ENCODE measurements at regions not wholly inside any gene's neighbourhood (a gene's known extent, or its start where the extent isn't known, plus 50 kb on each side); places are given as distances from the start of the nearest gene placed in this dataset.

DNA sequence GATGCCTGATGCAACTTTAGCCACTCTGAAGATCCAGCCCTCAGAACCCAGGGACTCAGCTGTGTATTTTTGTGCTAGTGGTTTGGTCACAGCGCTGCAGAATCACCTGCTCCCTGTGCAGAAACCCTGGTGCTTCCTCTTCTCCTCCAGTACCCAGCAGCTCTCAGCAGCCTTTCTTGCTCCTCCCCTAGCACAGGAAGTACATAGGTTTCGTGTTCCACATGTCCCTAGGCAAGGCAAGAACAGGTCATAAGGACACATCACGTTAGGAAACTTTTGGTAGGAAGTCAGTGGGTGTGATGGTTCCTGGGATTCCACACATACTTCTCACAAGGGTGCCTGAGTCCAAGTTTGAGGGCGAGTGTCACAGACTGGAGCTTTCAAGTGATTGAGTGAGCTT, 167.9 kb upstream of the PRSS1 start (continued):
- TF ChIP-seq, protein P1, sequence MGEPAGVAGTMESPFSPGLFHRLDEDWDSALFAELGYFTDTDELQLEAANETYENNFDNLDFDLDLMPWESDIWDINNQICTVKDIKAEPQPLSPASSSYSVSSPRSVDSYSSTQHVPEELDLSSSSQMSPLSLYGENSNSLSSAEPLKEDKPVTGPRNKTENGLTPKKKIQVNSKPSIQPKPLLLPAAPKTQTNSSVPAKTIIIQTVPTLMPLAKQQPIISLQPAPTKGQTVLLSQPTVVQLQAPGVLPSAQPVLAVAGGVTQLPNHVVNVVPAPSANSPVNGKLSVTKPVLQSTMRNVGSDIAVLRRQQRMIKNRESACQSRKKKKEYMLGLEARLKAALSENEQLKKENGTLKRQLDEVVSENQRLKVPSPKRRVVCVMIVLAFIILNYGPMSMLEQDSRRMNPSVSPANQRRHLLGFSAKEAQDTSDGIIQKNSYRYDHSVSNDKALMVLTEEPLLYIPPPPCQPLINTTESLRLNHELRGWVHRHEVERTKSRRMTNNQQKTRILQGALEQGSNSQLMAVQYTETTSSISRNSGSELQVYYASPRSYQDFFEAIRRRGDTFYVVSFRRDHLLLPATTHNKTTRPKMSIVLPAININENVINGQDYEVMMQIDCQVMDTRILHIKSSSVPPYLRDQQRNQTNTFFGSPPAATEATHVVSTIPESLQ (CRISPR knock-in tag; conservative IDR thresholded peaks at IDR 0.05): no peak
- TF ChIP-seq NCOR1 (IDR thresholded peaks at IDR 0.05; ENCODE audit: borderline replicate concordance, low read length): no peak
- TF ChIP-seq PHF20 (CRISPR knock-in tag; IDR thresholded peaks at IDR 0.05): no peak

DNA sequence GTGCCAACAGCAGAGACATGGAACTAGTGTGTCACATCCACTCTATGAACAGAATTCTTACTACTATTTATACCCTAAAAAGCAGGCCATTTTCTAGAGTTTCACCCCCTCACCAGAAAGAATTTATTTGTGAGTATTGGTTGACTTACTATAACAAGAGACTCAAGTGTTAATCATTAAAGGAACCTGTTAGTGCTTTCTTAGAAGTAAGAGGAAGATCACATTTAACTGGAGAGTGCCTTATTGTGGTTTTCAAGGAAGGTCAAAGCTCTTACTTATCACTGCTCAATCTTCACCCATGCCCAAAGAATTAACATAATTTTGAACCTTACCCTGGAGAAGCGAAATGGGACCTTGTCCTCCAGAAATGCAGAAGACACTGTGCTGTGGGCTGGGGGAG, 169.3 kb upstream of the PRSS1 start:
- in situ Hi-C loops (cut with HindIII; ENCODE audit: extremely low pct_ligation_motif_present, low pct_unique_long_range_greater_than_20kb): no loop called here
- ChIA-PET POLR2A (no interaction called here), CTCF (ENCODE audit: low intra/inter-chr PET ratio, low total read pairs) (no interaction called here)
- 0% methylated on average over 1 of the region's 1 CpG for WGBS (ENCODE audit: low lambda C conversion rate)
- Histone ChIP-seq H3K9ac (ENCODE audit: insufficient read depth, low read depth, low read length) (no peak overlapping the region), H3K27ac (ENCODE audit: extremely low read length, insufficient read depth, low read length) (no peak overlapping the region), H4K20me1 (ENCODE audit: insufficient read depth, low read length) (no peaks in the 10 kb centered on the region), H3K4me2 (ENCODE audit: low read depth, low read length) (no peak overlapping the region), H3K9me3 (ENCODE audit: low read length) (no peaks in the 10 kb centered on the region), H3K36me3 (replicated peaks in 1 of 2; ENCODE audit: control insufficient read depth in 1 of 2, insufficient read depth in 2 of 2, low read length in 2 of 2) (no peaks in the 10 kb centered on the region), H2AFZ (ENCODE audit: low read length) (no peak overlapping the region), H3K4me3 (replicated peaks in 1 of 3; ENCODE audit: insufficient read depth in 1 of 3, low read depth in 2 of 3, low read length in 3 of 3) (no peak overlapping the region), H3K27me3 (ENCODE audit: control insufficient read depth in 1 of 2, insufficient read depth in 2 of 2, low read length in 2 of 2) (0 out of 5 replicates have a peak, but pooled peaks cover 0 to 5% of the 10 kb centered on the region in 2 experiments), H3K79me2 (ENCODE audit: insufficient read depth, low read length) (no peaks in the 10 kb centered on the region), H3K4me1 (ENCODE audit: insufficient read depth, low read length) (no peaks in the 10 kb centered on the region)
- BruUV-seq (replicated peaks): no TSS peak
- FAIRE-seq (no peak), ATAC-seq (no peak), DNase-seq (ENCODE audit: low spot score) (no peak)
- TF ChIP-seq HDAC1 (CRISPR knock-in tag; IDR thresholded peaks at IDR 0.05) (no peak), NFYC (CRISPR knock-in tag; IDR thresholded peaks at IDR 0.05) (no peak), HOXA7 (CRISPR knock-in tag; IDR thresholded peaks at IDR 0.05) (no peak), REL (CRISPR knock-in tag; conservative IDR thresholded peaks at IDR 0.05) (no peak), ZSCAN22 (CRISPR knock-in tag; IDR thresholded peaks at IDR 0.05) (no peak), NPAS2 (CRISPR knock-in tag; IDR thresholded peaks at IDR 0.05; ENCODE audit: borderline replicate concordance) (no peak), FOXC1 (CRISPR knock-in tag; IDR thresholded peaks at IDR 0.05; ENCODE audit: borderline replicate concordance) (no peak)
- TF ChIP-seq, protein P2, sequence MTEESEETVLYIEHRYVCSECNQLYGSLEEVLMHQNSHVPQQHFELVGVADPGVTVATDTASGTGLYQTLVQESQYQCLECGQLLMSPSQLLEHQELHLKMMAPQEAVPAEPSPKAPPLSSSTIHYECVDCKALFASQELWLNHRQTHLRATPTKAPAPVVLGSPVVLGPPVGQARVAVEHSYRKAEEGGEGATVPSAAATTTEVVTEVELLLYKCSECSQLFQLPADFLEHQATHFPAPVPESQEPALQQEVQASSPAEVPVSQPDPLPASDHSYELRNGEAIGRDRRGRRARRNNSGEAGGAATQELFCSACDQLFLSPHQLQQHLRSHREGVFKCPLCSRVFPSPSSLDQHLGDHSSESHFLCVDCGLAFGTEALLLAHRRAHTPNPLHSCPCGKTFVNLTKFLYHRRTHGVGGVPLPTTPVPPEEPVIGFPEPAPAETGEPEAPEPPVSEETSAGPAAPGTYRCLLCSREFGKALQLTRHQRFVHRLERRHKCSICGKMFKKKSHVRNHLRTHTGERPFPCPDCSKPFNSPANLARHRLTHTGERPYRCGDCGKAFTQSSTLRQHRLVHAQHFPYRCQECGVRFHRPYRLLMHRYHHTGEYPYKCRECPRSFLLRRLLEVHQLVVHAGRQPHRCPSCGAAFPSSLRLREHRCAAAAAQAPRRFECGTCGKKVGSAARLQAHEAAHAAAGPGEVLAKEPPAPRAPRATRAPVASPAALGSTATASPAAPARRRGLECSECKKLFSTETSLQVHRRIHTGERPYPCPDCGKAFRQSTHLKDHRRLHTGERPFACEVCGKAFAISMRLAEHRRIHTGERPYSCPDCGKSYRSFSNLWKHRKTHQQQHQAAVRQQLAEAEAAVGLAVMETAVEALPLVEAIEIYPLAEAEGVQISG (CRISPR knock-in tag; IDR thresholded peaks at IDR 0.05): no peak
- TF ChIP-seq, protein P3, sequence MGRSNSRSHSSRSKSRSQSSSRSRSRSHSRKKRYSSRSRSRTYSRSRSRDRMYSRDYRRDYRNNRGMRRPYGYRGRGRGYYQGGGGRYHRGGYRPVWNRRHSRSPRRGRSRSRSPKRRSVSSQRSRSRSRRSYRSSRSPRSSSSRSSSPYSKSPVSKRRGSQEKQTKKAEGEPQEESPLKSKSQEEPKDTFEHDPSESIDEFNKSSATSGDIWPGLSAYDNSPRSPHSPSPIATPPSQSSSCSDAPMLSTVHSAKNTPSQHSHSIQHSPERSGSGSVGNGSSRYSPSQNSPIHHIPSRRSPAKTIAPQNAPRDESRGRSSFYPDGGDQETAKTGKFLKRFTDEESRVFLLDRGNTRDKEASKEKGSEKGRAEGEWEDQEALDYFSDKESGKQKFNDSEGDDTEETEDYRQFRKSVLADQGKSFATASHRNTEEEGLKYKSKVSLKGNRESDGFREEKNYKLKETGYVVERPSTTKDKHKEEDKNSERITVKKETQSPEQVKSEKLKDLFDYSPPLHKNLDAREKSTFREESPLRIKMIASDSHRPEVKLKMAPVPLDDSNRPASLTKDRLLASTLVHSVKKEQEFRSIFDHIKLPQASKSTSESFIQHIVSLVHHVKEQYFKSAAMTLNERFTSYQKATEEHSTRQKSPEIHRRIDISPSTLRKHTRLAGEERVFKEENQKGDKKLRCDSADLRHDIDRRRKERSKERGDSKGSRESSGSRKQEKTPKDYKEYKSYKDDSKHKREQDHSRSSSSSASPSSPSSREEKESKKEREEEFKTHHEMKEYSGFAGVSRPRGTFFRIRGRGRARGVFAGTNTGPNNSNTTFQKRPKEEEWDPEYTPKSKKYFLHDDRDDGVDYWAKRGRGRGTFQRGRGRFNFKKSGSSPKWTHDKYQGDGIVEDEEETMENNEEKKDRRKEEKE (IDR thresholded peaks at IDR 0.05): no peak
- intact Hi-C loops (cut with micrococcal nuclease; ENCODE audit: unreplicated experiment): no loop called here
